ENCODE measurements at regions not wholly inside any gene's neighbourhood (a gene's known extent, or its start where the extent isn't known, plus 50 kb on each side); places are given as distances from the start of the nearest gene placed in this dataset.
"Not testable (repeated sequence)": the region's sequence is repeated elsewhere in the genome, so short reads cannot be mapped to it uniquely, and the experiment has no call there.

DNA sequence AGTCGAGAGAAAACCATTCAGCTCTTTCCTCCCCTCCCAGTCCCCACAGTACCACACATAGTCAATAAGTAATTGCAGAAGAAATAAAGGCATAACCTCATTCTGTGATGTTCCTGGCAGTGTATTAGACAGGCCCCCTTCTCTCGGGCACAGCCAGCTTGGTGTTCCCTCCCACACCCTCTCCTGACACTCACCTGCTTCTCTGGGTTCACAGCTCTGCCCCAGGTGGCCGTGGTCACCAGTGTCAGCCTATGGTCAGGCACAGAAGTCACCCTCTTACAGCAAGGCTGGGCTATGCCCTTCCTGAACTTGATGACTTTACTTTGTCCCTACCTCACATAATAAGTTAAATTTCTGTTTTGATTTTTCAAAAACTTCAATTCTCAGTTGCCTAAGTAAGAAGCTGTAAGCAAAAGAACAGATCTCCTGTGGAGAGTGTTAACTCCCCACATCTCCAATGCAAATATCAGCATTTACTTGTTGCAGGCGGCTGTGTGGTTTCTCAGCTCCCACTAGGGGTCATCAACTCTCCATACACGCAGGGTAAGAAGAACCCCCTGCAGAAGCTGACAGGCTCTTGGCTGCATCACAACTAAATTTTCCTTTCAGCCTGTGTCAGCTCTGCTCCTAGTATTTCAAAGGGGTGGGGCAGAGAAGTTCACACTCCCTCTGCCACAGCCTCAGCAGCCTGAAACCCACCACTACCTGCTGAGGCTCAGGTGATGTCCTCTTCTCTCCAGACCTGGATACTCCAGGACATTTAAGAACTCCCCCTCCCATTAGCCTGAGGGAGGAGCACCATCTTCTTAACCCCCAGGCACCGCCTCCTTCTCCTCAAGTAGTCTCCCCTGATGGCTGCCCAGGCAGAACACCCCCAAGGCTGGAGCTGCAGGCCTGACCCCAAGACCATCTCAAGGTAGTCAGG is 172.9 kb upstream of the ETV3 start:
- TF ChIP-seq, protein P1, sequence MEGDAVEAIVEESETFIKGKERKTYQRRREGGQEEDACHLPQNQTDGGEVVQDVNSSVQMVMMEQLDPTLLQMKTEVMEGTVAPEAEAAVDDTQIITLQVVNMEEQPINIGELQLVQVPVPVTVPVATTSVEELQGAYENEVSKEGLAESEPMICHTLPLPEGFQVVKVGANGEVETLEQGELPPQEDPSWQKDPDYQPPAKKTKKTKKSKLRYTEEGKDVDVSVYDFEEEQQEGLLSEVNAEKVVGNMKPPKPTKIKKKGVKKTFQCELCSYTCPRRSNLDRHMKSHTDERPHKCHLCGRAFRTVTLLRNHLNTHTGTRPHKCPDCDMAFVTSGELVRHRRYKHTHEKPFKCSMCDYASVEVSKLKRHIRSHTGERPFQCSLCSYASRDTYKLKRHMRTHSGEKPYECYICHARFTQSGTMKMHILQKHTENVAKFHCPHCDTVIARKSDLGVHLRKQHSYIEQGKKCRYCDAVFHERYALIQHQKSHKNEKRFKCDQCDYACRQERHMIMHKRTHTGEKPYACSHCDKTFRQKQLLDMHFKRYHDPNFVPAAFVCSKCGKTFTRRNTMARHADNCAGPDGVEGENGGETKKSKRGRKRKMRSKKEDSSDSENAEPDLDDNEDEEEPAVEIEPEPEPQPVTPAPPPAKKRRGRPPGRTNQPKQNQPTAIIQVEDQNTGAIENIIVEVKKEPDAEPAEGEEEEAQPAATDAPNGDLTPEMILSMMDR (IDR thresholded peaks at IDR 0.05): not testable (repeated sequence)
- not testable (repeated sequence) for TF ChIP-seq EP300 (IDR thresholded peaks at IDR 0.05)
